HepG2 (cell line): ENCODE measurements at regions not wholly inside any gene's neighbourhood (a gene's known extent, or its start where the extent isn't known, plus 50 kb on each side); places are given as distances from the start of the nearest gene placed in this dataset.

Source experiments
- GATAD1 ChIP-seq: IDR thresholded peaks from 2 replicates; pipeline ENCODE4 v1.6.1; 2016; ENCODE audit warnings: missing genetic modification reagents, missing compliant biosample characterization
- NFIC ChIP-seq: IDR thresholded peaks from 2 replicates; pipeline ENCODE4 v1.6.1; 2012; ENCODE audit warnings: mild to moderate bottlenecking, low read length, inconsistent platforms
- STAT5B ChIP-seq: sonication (generic); formaldehyde crosslinking; IDR thresholded peaks from 2 replicates; pipeline ENCODE4 v1.4.0; 2020; ENCODE audit warnings: missing genetic modification reagents
- ZNF44 ChIP-seq: sonication (generic); formaldehyde crosslinking; IDR thresholded peaks from 2 replicates; pipeline ENCODE4 v1.5.1; 2020; ENCODE audit warnings: mild to moderate bottlenecking, missing genetic modification reagents
- ZNF773 ChIP-seq: sonication (generic); formaldehyde crosslinking; IDR thresholded peaks from 2 replicates; pipeline ENCODE4 v1.4.0; 2020; ENCODE audit warnings: missing genetic modification reagents, borderline replicate concordance
- ZSCAN29 ChIP-seq: sonication (generic); formaldehyde crosslinking; conservative IDR thresholded peaks from 2 replicates; pipeline ENCODE4 v1.4.0; 2020; ENCODE audit warnings: mild to moderate bottlenecking, missing genetic modification reagents

DNA sequence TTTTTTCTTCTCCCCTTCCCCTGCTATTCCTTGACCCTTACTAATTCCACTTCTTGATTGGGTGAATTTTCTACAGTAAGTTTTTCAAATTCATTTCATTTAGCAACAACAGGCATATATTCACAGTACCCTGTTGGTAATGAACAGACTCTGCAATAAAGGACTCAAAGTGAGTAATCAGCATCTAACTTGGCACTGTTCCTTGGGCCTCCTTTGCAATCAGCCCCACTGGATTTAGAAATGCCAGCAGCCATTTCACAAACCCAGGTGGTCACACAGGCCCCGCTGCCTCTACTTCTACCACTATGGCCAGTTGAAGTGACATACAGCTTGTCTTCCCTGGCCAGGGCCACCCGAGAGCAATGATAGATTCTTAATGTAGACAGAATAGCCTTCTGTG, 113.8 kb downstream of the CYB561 start:
- no peak for TF ChIP-seq STAT5B (CRISPR knock-in tag)
- no peak for TF ChIP-seq ZNF44
- TF ChIP-seq GATAD1 (CRISPR knock-in tag): no peak
- no peak for TF ChIP-seq NFIC
- TF ChIP-seq ZNF773 (CRISPR knock-in tag): no peak
- no peak for TF ChIP-seq ZSCAN29 (CRISPR knock-in tag)
